ENCODE measurements at regions not wholly inside any gene's neighbourhood (a gene's known extent, or its start where the extent isn't known, plus 50 kb on each side); places are given as distances from the start of the nearest gene placed in this dataset.

DNA sequence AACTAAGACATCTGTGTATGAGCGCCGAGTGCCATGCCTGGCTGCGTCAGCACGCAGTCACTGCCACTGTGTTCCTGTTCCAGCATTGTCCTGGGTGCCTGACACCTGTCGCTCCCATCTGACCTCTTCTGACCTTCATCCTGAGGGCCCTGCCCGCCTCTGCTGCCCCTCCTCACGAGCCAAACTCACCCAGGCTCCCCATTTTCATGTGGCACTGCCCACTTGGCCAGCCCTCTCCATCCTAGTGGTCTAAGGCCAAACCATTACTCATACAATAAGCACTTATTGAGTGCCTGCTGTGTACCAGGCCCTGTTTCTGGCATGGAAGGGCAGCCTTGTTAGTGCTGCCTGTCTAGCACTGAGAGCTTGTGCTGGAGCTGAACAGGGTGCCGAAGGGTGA lies 77.2 kb upstream of the PCBD1 start:
- peak in 2 of 10 donors; percentile 34 to 49 for DNase-seq
- intact Hi-C loops (cut with DNase I): no loop called here

GRCh38 chr10:70966646-70967553 lies 78.5 kb upstream of the PCBD1 start:
- DNase-seq: peak in 2 of 10 donors; percentile 41 to 43

DNA sequence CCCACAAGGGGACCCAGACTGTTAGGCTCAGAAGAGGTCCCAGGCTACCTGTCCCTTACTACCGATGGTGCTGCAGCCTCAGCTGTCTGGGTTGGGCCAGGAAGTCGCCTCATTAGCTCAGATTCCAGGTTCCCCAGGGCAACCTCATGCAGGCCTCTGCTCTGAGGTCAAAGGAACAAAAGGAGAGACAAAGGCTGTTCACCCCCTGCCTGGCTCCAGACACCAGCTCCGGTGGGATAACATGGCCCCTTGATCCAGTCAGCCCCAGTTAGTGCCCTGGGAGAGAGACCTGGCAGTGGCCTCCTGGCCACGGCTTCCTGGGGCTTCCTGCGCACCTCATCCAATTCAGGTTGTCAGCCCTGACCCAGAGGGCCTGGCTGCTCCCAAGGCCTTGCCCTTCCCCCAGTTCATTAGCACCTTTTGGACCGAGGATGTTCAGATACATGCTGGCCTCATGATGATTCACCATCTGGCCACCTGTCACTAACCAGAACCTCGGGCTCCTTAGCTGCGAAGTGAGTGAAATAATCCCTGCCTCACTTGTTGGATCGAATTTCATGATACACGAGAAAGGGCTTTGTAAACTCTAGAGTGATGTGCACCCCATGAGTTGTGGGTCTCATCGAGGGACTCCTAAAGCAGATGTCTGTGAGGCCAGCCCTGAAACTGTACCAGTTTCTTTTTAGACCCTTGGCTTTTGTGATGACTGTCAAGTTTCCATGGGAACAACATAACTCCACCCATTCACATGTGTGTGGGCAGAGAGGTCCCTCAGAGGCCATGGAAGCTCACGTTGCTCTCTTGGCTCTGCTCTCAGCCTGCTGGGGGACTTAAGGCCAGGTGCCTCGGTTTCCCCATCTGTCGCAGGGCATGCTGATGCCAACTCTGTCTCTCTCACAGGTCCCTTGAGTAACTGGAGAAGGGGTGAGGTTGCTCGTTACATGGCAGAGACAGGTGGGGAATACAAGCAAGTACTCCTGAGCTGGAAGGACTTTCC lies 79.5 kb upstream of the PCBD1 start:
- peak in 2 of 10 donors; percentile 17 to 64 for DNase-seq
- intact Hi-C loops (cut with DNase I): no loop called here

More at GRCh38 chr10:70966646-70967553, 78.5 kb upstream of the PCBD1 start:
- intact Hi-C loops (cut with DNase I): no loop called here

GRCh38 chr10:70969188-70969587 lies 80.8 kb upstream of the PCBD1 start:
- intact Hi-C loops (cut with DNase I): no loop called here
- DNase-seq: peak in 1 of 10 donors; percentile 77

DNA sequence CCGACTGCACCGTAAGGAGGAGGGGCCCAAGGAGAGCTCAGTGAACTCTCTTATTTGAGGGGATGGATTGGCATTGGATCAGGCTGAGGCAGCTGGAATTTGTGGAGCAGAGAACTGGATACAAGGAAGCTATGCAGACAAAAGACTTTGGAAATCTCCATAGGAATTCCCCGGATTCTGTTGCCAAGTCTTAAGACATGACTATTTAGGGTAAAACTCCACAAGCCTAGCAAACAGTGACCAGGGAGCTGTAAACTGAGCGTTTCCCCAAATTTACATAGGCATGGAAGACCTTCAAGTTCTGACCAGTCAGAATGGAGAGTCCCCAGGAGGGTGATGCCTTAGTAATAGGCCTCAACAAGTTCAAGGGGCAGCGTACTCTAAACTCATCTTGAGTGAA lies 82.5 kb upstream of the PCBD1 start:
- peak in 1 of 10 donors; percentile 5 for DNase-seq
- intact Hi-C loops (cut with DNase I): no loop called here

- intact Hi-C loops (cut with DNase I): no loop called here
- DNase-seq: no peak
These were observed 84.9 kb upstream of the PCBD1 start for GRCh38 chr10:70973275-70973674.

- DNase-seq: peak in 2 of 10 donors; percentile 18 to 70
These were observed 86.1 kb upstream of the PCBD1 start for GRCh38 chr10:70974351-70974901.

DNA sequence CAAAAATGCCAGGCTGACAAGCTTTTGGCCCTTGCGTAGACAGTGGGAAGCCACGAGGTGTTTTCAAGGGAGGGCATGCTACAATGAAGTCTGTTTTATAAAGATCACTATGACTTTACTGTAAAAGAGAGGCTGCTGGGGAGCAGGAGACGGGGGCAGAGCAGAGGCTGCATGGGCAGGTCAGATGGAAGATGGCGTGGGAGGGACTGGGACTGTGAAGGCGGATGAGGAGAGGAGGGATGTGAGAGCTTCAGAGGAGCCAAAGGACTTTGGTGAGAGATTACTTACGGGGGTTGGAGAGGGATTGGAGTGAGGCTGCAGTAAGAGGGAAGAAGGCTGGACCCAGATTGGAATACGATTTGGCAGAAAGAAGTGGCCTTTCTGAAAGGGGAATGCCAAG lies 86.6 kb upstream of the PCBD1 start:
- peak in 2 of 10 donors; percentile 35 to 49 for DNase-seq
- intact Hi-C loops (cut with DNase I): no loop called here

More at GRCh38 chr10:70974351-70974901, 86.1 kb upstream of the PCBD1 start:
- intact Hi-C loops (cut with DNase I): no loop called here

- intact Hi-C loops (cut with DNase I): no loop called here
- DNase-seq: peak in 1 of 10 donors; percentile 27
These were observed 87.8 kb upstream of the PCBD1 start for GRCh38 chr10:70976063-70976695.

- peak in 1 of 10 donors; percentile 54 for DNase-seq
- intact Hi-C loops (cut with DNase I): no loop called here
These were observed 89.3 kb upstream of the PCBD1 start for GRCh38 chr10:70977625-70978024.

- DNase-seq: peak in 1 of 10 donors; percentile 47
- intact Hi-C loops (cut with DNase I): no loop called here
These were observed 89.8 kb upstream of the PCBD1 start for GRCh38 chr10:70978181-70978580.

DNA sequence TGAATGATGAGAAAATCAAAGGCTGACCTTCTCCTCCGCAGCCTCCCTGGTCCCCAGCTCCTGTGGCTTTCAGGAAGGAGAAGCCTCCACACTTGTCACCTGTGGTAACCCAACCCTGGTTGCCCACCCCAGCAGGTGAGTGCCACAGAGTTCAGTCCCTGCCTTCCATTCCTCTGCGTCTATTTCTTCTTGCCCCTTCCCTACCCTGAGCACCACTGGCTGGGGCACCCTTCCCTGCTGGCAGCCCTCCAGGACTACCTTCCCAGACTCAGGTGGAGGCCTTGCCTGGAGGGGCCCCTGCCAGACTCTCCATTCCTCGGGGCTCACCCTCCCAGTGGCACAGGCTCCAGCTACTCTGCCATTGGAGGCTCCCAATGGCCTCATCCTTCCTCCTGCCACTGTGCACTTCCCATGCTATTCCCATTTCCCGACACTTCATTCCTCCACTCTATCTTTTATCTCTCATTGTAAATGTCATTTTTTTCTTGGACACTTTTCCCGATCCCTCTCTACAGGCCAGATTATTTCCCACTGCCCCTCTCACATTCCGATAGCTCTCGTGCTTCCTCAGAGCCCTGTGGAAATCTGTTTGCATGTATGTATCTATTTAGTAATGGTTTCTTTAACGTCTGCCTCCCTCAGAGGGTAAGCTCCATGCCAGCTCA lies 90.6 kb upstream of the PCBD1 start:
- DNase-seq: peak in 1 of 10 donors; percentile 59
- intact Hi-C loops (cut with DNase I): no loop called here

DNA sequence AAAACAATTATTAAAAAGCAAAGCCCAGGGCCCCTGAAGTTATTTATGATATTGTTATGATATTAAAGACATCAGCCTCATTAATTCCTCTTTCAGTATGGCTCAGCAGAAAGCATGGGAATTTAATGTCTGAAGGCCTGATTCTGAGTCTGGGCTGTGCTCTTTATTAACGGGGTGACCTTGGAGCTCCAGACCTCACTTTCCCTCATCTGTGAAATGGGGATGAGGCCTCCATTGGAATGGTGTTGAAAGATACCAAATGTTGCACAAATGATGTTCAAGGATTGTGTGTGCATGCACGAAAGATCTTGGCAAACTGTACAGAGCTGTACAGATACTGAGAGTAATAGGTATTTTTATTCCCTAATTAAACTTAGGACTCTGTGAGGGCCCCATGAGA lies 92.3 kb upstream of the PCBD1 start:
- DNase-seq: no peak
- intact Hi-C loops (cut with DNase I): no loop called here

DNA sequence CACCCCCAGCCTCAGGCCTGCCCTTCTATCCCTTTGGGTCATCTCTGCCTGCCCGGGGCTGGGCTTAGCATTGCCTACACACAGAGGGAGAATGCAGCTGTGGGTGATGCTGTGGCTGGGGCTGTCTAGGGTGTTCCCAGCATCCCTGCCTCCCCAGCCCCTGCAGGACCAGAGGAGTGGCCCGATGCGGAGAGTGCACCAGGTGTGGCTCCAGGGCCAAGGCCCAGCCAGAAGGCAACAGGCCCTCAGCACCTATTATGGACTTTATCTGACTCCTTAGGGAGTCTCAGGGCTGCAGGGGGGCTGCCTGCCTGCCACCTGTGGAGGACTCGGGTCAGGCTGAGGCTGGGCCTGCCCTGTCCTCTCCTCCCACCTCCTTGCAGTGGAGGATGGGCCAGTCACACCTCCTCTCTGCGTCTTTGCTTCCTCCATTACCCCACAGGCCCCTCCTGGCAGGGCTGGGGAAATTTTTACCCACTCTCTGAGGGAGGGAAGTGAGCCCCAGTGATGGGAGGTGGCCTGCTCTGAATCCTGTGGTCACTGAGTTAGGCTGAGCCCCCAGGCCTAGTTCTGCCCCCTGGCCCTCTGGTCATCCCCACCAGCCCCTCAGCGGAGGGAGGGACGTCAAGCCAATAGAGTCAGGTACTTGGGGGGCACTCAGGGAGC lies 92.9 kb upstream of the PCBD1 start:
- peak in 1 of 10 donors; percentile 36 for DNase-seq
- intact Hi-C loops (cut with DNase I): no loop called here

DNA sequence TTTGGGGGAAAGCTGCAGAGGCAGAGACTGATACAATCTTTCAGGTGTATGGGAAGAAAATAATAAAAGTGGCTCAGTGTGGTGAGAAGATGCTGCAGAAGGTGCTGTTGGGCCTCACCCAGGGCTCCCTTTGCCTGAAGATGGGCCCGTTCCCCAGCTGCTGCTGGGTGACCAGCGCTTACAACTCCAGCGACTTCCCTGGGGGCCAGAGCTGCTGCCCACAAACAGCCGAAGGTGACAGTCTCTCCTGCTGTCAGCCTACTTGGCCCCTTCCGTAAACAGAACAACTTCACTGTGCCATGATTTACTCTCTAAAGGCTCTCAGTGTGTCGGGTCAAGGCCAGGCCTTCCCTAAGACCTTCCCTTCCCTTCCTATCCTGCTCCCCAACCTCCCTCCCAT lies 93.6 kb upstream of the PCBD1 start:
- DNase-seq: peak in 1 of 10 donors; percentile 41
- intact Hi-C loops (cut with DNase I): no loop called here

- intact Hi-C loops (cut with DNase I): no loop called here
- peak in 2 of 10 donors; percentile 11 to 17 for DNase-seq
These were observed 94.1 kb upstream of the PCBD1 start for GRCh38 chr10:70982443-70982842.

- intact Hi-C loops (cut with DNase I): no loop called here
- no peak for DNase-seq
These were observed 96.8 kb upstream of the PCBD1 start for GRCh38 chr10:70984986-70985722.
